Astrocyte (in vitro differentiated cells and primary cell): ENCODE measurements at regions not wholly inside any gene's neighbourhood (a gene's known extent, or its start where the extent isn't known, plus 50 kb on each side); places are given as distances from the start of the nearest gene placed in this dataset.

ENCODE experiments used
- DNase-seq: peaks from one replicate; pipeline ENCODE4 v3.0.0-alpha.2; 2010; ENCODE audit warnings: low read depth
- FAIRE-seq: peaks from 2 replicates; lab custom pipeline; 2011; peaks lifted over from hg19 to GRCh38; lab: Jason Lieb, UNC
- H2AFZ ChIP-seq: 2 replicates; pipeline ENCODE4 v1.6.0; 2012; ENCODE audit warnings: low read depth, low read length, inconsistent platforms
- H3K27ac ChIP-seq: 2 replicates; pipeline ENCODE4 v1.5.1; 2011; ENCODE audit warnings: low read depth, low read length, inconsistent platforms
- H3K27me3 ChIP-seq: 2 replicates; pipeline ENCODE4 v1.6.0; 2011; ENCODE audit warnings: low read length, inconsistent platforms; ENCODE audit not compliant: insufficient read depth
- H3K36me3 ChIP-seq: 2 replicates; pipeline ENCODE4 v1.5.1; 2011; ENCODE audit warnings: low read length, inconsistent platforms; ENCODE audit not compliant: insufficient read depth
- H3K4me1 ChIP-seq: 2 replicates; pipeline ENCODE4 v1.5.1; 2011; ENCODE audit warnings: low read length, inconsistent platforms; ENCODE audit not compliant: insufficient read depth
- H3K4me2 ChIP-seq: 2 replicates; pipeline ENCODE4 v1.6.0; 2012; ENCODE audit warnings: low read length, inconsistent platforms
- H3K4me3 ChIP-seq: 2 replicates; pipeline ENCODE4 v1.5.1; 2011; ENCODE audit warnings: low read depth, mild to moderate bottlenecking, low read length, inconsistent platforms; ENCODE audit not compliant: insufficient read depth
- H3K79me2 ChIP-seq: 2 replicates; pipeline ENCODE4 v1.6.0; 2012; ENCODE audit warnings: mild to moderate bottlenecking, low read length, inconsistent platforms; ENCODE audit not compliant: insufficient read depth
- H3K9ac ChIP-seq: 2 replicates; pipeline ENCODE4 v1.6.0; 2012; ENCODE audit warnings: mild to moderate bottlenecking, low read length, inconsistent platforms
- H3K9me3 ChIP-seq: 2 replicates; pipeline ENCODE4 v1.5.1; 2012; ENCODE audit warnings: low read depth, mild to moderate bottlenecking, low read length, inconsistent platforms; ENCODE audit not compliant: insufficient read depth
- H4K20me1 ChIP-seq: 2 replicates; pipeline ENCODE4 v1.6.0; 2012; ENCODE audit warnings: low read length, inconsistent platforms; ENCODE audit not compliant: insufficient read depth
- H3K27ac Mint-ChIP-seq: one replicate; pipeline ENCODE4 v1.8.0; 2021; ENCODE audit warnings: mild to moderate bottlenecking, mixed read lengths; ENCODE audit not compliant: unreplicated experiment
- H3K27me3 Mint-ChIP-seq: one replicate; pipeline ENCODE4 v1.8.0; 2021; ENCODE audit warnings: low read depth, mixed read lengths; ENCODE audit not compliant: unreplicated experiment
- H3K36me3 Mint-ChIP-seq: one replicate; pipeline ENCODE4 v1.8.0; 2021; ENCODE audit warnings: low read depth, mixed read lengths; ENCODE audit not compliant: unreplicated experiment
- H3K4me1 Mint-ChIP-seq: one replicate; pipeline ENCODE4 v1.8.0; 2021; ENCODE audit warnings: low read depth, mixed read lengths; ENCODE audit not compliant: unreplicated experiment
- H3K4me3 Mint-ChIP-seq: one replicate; pipeline ENCODE4 v1.8.0; 2021; ENCODE audit warnings: mild to moderate bottlenecking, moderate library complexity, mixed read lengths; ENCODE audit not compliant: unreplicated experiment
- H3K9me3 Mint-ChIP-seq: one replicate; pipeline ENCODE4 v1.8.0; 2021; ENCODE audit warnings: mild to moderate bottlenecking, mixed read lengths; ENCODE audit not compliant: unreplicated experiment
- CTCF ChIP-seq: IDR thresholded peaks from 2 replicates; pipeline ENCODE4 v1.5.1; 2011; ENCODE audit warnings: low read depth, mild to moderate bottlenecking, inconsistent platforms, low read length, moderate library complexity; ENCODE audit not compliant: insufficient read depth
- EZH2 ChIP-seq: IDR thresholded peaks from 2 replicates; pipeline ENCODE4 v1.6.1; 2012; ENCODE audit warnings: mild to moderate bottlenecking, low read length, inconsistent platforms; ENCODE audit not compliant: insufficient read depth

- no peak for FAIRE-seq
Measured at GRCh38 chr3:13237776-13238490, 164.7 kb upstream of the IQSEC1 start.

GRCh38 chr3:13236557-13237173, 163.4 kb upstream of the IQSEC1 start:
- Histone ChIP-seq H3K9me3 (no peaks in the 10 kb centered on the region), H3K27ac (no peak overlapping the region), H3K36me3 (no peaks in the 10 kb centered on the region), H4K20me1 (no peaks in the 10 kb centered on the region), H2AFZ (no peak overlapping the region), H3K27me3 (peaks cover 8% of the 10 kb centered on the region), H3K79me2 (no peaks in the 10 kb centered on the region), H3K4me3 (no peak overlapping the region), H3K4me1 (no peaks in the 10 kb centered on the region), H3K4me2 (no peak overlapping the region), H3K9ac (no peak overlapping the region)
- Mint-ChIP-seq H3K36me3 (peaks cover 1% of the 10 kb centered on the region), H3K4me3 (no peak overlapping the region), H3K9me3 (no peaks in the 10 kb centered on the region), H3K27ac (no peak overlapping the region), H3K27me3 (peaks cover 42% of the 10 kb centered on the region), H3K4me1 (peaks cover 6% of the 10 kb centered on the region)
- no peak for FAIRE-seq
- TF ChIP-seq EZH2 = no peak
- TF ChIP-seq CTCF = no peak
- DNase-seq = no peak

More at GRCh38 chr3:13237776-13238490, 164.7 kb upstream of the IQSEC1 start:
- Histone ChIP-seq H3K4me1 (no peaks in the 10 kb centered on the region), H2AFZ (no peak overlapping the region), H3K79me2 (no peaks in the 10 kb centered on the region), H3K9me3 (no peaks in the 10 kb centered on the region), H3K4me2 (no peak overlapping the region), H3K4me3 (no peak overlapping the region), H3K36me3 (no peaks in the 10 kb centered on the region), H4K20me1 (no peaks in the 10 kb centered on the region), H3K27me3 (peaks cover 8% of the 10 kb centered on the region), H3K27ac (no peak overlapping the region), H3K9ac (no peak overlapping the region)
- peaks cover 6% of the 10 kb centered on the region for H3K4me1 Mint-ChIP-seq
- no peak overlapping the region for H3K4me3 Mint-ChIP-seq
- DNase-seq = no peak
- H3K27ac Mint-ChIP-seq = no peak overlapping the region
- no peaks in the 10 kb centered on the region for H3K9me3 Mint-ChIP-seq
- no peak for TF ChIP-seq EZH2
- no peak for TF ChIP-seq CTCF
- peaks cover 40% of the 10 kb centered on the region for H3K27me3 Mint-ChIP-seq
- H3K36me3 Mint-ChIP-seq = peaks cover 1% of the 10 kb centered on the region

- H3K79me2 ChIP-seq = no peaks in the 10 kb centered on the region
- H3K4me3 Mint-ChIP-seq = peak overlapping the region; percentile 54
- DNase-seq = no peak
- no peak overlapping the region for H3K27ac ChIP-seq
- no peak overlapping the region for H2AFZ ChIP-seq
- H3K36me3 ChIP-seq = no peaks in the 10 kb centered on the region
- no peak overlapping the region for H3K4me3 ChIP-seq
- no peaks in the 10 kb centered on the region for H3K9me3 Mint-ChIP-seq
- no peaks in the 10 kb centered on the region for H4K20me1 ChIP-seq
- peaks cover 42% of the 10 kb centered on the region for H3K27me3 Mint-ChIP-seq
- TF ChIP-seq EZH2 (no peak), CTCF (no peak)
- H3K9me3 ChIP-seq = no peaks in the 10 kb centered on the region
- H3K27me3 ChIP-seq = peaks cover 8% of the 10 kb centered on the region
- no peak for FAIRE-seq
- H3K27ac Mint-ChIP-seq = no peak overlapping the region
- H3K4me1 ChIP-seq = no peaks in the 10 kb centered on the region
- H3K36me3 Mint-ChIP-seq = peaks cover 1% of the 10 kb centered on the region
- peaks cover 6% of the 10 kb centered on the region for H3K4me1 Mint-ChIP-seq
- H3K4me2 ChIP-seq = no peak overlapping the region
- H3K9ac ChIP-seq = no peak overlapping the region
Measured at GRCh38 chr3:13235897-13236296, 162.7 kb upstream of the IQSEC1 start.
